ENCODE measurements at regions not wholly inside any gene's neighbourhood (a gene's known extent, or its start where the extent isn't known, plus 50 kb on each side); places are given as distances from the start of the nearest gene placed in this dataset.

GRCh38 chr20:57881466-57882385 is 171.9 kb upstream of the PMEPA1 start:
- H3K36me3 ChIP-seq (ENCODE audit: control insufficient read depth in 5 of 5, insufficient read depth in 5 of 5, low read length in 5 of 5) = no peaks in the 10 kb centered on the region
- no peak overlapping the region for H3K27ac ChIP-seq (ENCODE audit: low read depth, low read length)
- no peak overlapping the region for H3K9ac ChIP-seq (ENCODE audit: low read length in 5 of 5)
- peaks cover 0 to 3% (median 0%) of the 10 kb centered on the region in 5 donors for H3K27me3 ChIP-seq (ENCODE audit: control insufficient read depth in 5 of 5, insufficient read depth in 4 of 5, low read length in 5 of 5)
- no peaks in the 10 kb centered on the region for H3K9me3 ChIP-seq (ENCODE audit: control insufficient read depth in 5 of 5, low read length in 5 of 5)
- H3K4me1 ChIP-seq (ENCODE audit: control insufficient read depth in 5 of 5, insufficient read depth in 5 of 5, low read length in 5 of 5) = peaks cover 0 to 21% (median 19%) of the 10 kb centered on the region in 5 donors
- H3K4me3 ChIP-seq (ENCODE audit: low read depth in 1 of 5, low read length in 5 of 5) = no peak overlapping the region

- H3K9ac ChIP-seq (ENCODE audit: low read length in 5 of 5) = no peak overlapping the region
- peaks cover 0 to 21% (median 19%) of the 10 kb centered on the region in 5 donors for H3K4me1 ChIP-seq (ENCODE audit: control insufficient read depth in 5 of 5, insufficient read depth in 5 of 5, low read length in 5 of 5)
- H3K4me3 ChIP-seq (ENCODE audit: low read depth in 1 of 5, low read length in 5 of 5) = no peak overlapping the region
- no peaks in the 10 kb centered on the region for H3K9me3 ChIP-seq (ENCODE audit: control insufficient read depth in 5 of 5, low read length in 5 of 5)
- H3K27me3 ChIP-seq (ENCODE audit: control insufficient read depth in 5 of 5, insufficient read depth in 4 of 5, low read length in 5 of 5) = peaks cover 0 to 3% (median 0%) of the 10 kb centered on the region in 5 donors
- H3K27ac ChIP-seq (ENCODE audit: low read depth, low read length) = no peak overlapping the region
- H3K36me3 ChIP-seq (ENCODE audit: control insufficient read depth in 5 of 5, insufficient read depth in 5 of 5, low read length in 5 of 5) = no peaks in the 10 kb centered on the region
Observed at GRCh38 chr20:57880571-57880892, 170.7 kb upstream of the PMEPA1 start.

GRCh38 chr20:57879779-57880570 is 170.2 kb upstream of the PMEPA1 start:
- Histone ChIP-seq H3K4me3 (ENCODE audit: low read depth in 1 of 5, low read length in 5 of 5) (no peak overlapping the region), H3K36me3 (ENCODE audit: control insufficient read depth in 5 of 5, insufficient read depth in 5 of 5, low read length in 5 of 5) (no peaks in the 10 kb centered on the region)

GRCh38 chr20:57879437-57879778 is 169.6 kb upstream of the PMEPA1 start:
- Histone ChIP-seq H3K9me3 (ENCODE audit: control insufficient read depth in 5 of 5, low read length in 5 of 5) (no peaks in the 10 kb centered on the region), H3K4me3 (ENCODE audit: low read depth in 1 of 5, low read length in 5 of 5) (no peak overlapping the region), H3K27ac (ENCODE audit: low read depth, low read length) (peak overlapping the region; percentile 30), H3K9ac (ENCODE audit: low read length in 5 of 5) (no peak overlapping the region), H3K27me3 (ENCODE audit: control insufficient read depth in 5 of 5, insufficient read depth in 4 of 5, low read length in 5 of 5) (peaks cover 0 to 3% (median 0%) of the 10 kb centered on the region in 5 donors), H3K36me3 (ENCODE audit: control insufficient read depth in 5 of 5, insufficient read depth in 5 of 5, low read length in 5 of 5) (no peaks in the 10 kb centered on the region), H3K4me1 (ENCODE audit: control insufficient read depth in 5 of 5, insufficient read depth in 5 of 5, low read length in 5 of 5) (peaks cover 0 to 21% (median 19%) of the 10 kb centered on the region in 5 donors)

More at GRCh38 chr20:57879779-57880570, 170.2 kb upstream of the PMEPA1 start:
- Histone ChIP-seq H3K27ac (ENCODE audit: low read depth, low read length) (peak overlapping the region; percentile 30), H3K4me1 (ENCODE audit: control insufficient read depth in 5 of 5, insufficient read depth in 5 of 5, low read length in 5 of 5) (peaks cover 0 to 21% (median 19%) of the 10 kb centered on the region in 5 donors), H3K27me3 (ENCODE audit: control insufficient read depth in 5 of 5, insufficient read depth in 4 of 5, low read length in 5 of 5) (peaks cover 0 to 3% (median 0%) of the 10 kb centered on the region in 5 donors), H3K9me3 (ENCODE audit: control insufficient read depth in 5 of 5, low read length in 5 of 5) (no peaks in the 10 kb centered on the region), H3K9ac (ENCODE audit: low read length in 5 of 5) (no peak overlapping the region)

- no peaks in the 10 kb centered on the region for H3K36me3 ChIP-seq (ENCODE audit: control insufficient read depth in 5 of 5, insufficient read depth in 5 of 5, low read length in 5 of 5)
- H3K27me3 ChIP-seq (ENCODE audit: control insufficient read depth in 5 of 5, insufficient read depth in 4 of 5, low read length in 5 of 5) = peaks cover 0 to 3% (median 0%) of the 10 kb centered on the region in 5 donors
- no peak overlapping the region for H3K27ac ChIP-seq (ENCODE audit: low read depth, low read length)
- H3K9me3 ChIP-seq (ENCODE audit: control insufficient read depth in 5 of 5, low read length in 5 of 5) = no peaks in the 10 kb centered on the region
- H3K9ac ChIP-seq (ENCODE audit: low read length in 5 of 5) = no peak overlapping the region
- H3K4me1 ChIP-seq (ENCODE audit: control insufficient read depth in 5 of 5, insufficient read depth in 5 of 5, low read length in 5 of 5) = peaks cover 0 to 21% (median 19%) of the 10 kb centered on the region in 5 donors
- no peak overlapping the region for H3K4me3 ChIP-seq (ENCODE audit: low read depth in 1 of 5, low read length in 5 of 5)
Observed at GRCh38 chr20:57878786-57879424, 169.1 kb upstream of the PMEPA1 start.

GRCh38 chr20:57877995-57878394 is 168.2 kb upstream of the PMEPA1 start:
- no peak overlapping the region for H3K27ac ChIP-seq (ENCODE audit: low read depth, low read length)
- H3K27me3 ChIP-seq (ENCODE audit: control insufficient read depth in 5 of 5, insufficient read depth in 4 of 5, low read length in 5 of 5) = peaks cover 0 to 3% (median 0%) of the 10 kb centered on the region in 5 donors
- H3K4me3 ChIP-seq (ENCODE audit: low read depth in 1 of 5, low read length in 5 of 5) = no peak overlapping the region
- H3K36me3 ChIP-seq (ENCODE audit: control insufficient read depth in 5 of 5, insufficient read depth in 5 of 5, low read length in 5 of 5) = no peaks in the 10 kb centered on the region
- H3K4me1 ChIP-seq (ENCODE audit: control insufficient read depth in 5 of 5, insufficient read depth in 5 of 5, low read length in 5 of 5) = peaks cover 0 to 21% (median 15%) of the 10 kb centered on the region in 5 donors
- H3K9me3 ChIP-seq (ENCODE audit: control insufficient read depth in 5 of 5, low read length in 5 of 5) = no peaks in the 10 kb centered on the region
- H3K9ac ChIP-seq (ENCODE audit: low read length in 5 of 5) = no peak overlapping the region

- Histone ChIP-seq H3K9me3 (ENCODE audit: control insufficient read depth in 5 of 5, low read length in 5 of 5) (no peaks in the 10 kb centered on the region), H3K27me3 (ENCODE audit: control insufficient read depth in 5 of 5, insufficient read depth in 4 of 5, low read length in 5 of 5) (peaks cover 0 to 3% (median 0%) of the 10 kb centered on the region in 5 donors), H3K27ac (ENCODE audit: low read depth, low read length) (no peak overlapping the region), H3K4me1 (ENCODE audit: control insufficient read depth in 5 of 5, insufficient read depth in 5 of 5, low read length in 5 of 5) (peaks cover 0 to 21% (median 15%) of the 10 kb centered on the region in 5 donors), H3K4me3 (ENCODE audit: low read depth in 1 of 5, low read length in 5 of 5) (no peak overlapping the region), H3K36me3 (ENCODE audit: control insufficient read depth in 5 of 5, insufficient read depth in 5 of 5, low read length in 5 of 5) (no peaks in the 10 kb centered on the region), H3K9ac (ENCODE audit: low read length in 5 of 5) (no peak overlapping the region)
Observed at GRCh38 chr20:57877131-57877824, 167.5 kb upstream of the PMEPA1 start.

GRCh38 chr20:57876163-57876562 is 166.3 kb upstream of the PMEPA1 start:
- no peaks in the 10 kb centered on the region for H3K36me3 ChIP-seq (ENCODE audit: control insufficient read depth in 5 of 5, insufficient read depth in 5 of 5, low read length in 5 of 5)
- peaks cover 0 to 15% (median 14%) of the 10 kb centered on the region in 5 donors for H3K4me1 ChIP-seq (ENCODE audit: control insufficient read depth in 5 of 5, insufficient read depth in 5 of 5, low read length in 5 of 5)

GRCh38 chr20:57874141-57874540 is 164.3 kb upstream of the PMEPA1 start:
- no peak overlapping the region for H3K9ac ChIP-seq (ENCODE audit: low read length in 5 of 5)
- no peaks in the 10 kb centered on the region for H3K9me3 ChIP-seq (ENCODE audit: control insufficient read depth in 5 of 5, low read length in 5 of 5)
- no peak overlapping the region for H3K4me3 ChIP-seq (ENCODE audit: low read depth in 1 of 5, low read length in 5 of 5)
- H3K27ac ChIP-seq (ENCODE audit: low read depth, low read length) = no peak overlapping the region
- peaks cover 0 to 10% (median 5%) of the 10 kb centered on the region in 5 donors for H3K27me3 ChIP-seq (ENCODE audit: control insufficient read depth in 5 of 5, insufficient read depth in 4 of 5, low read length in 5 of 5)
- H3K4me1 ChIP-seq (ENCODE audit: control insufficient read depth in 5 of 5, insufficient read depth in 5 of 5, low read length in 5 of 5) = no peaks in the 10 kb centered on the region
- no peaks in the 10 kb centered on the region for H3K36me3 ChIP-seq (ENCODE audit: control insufficient read depth in 5 of 5, insufficient read depth in 5 of 5, low read length in 5 of 5)

More at GRCh38 chr20:57876163-57876562, 166.3 kb upstream of the PMEPA1 start:
- H3K27ac ChIP-seq (ENCODE audit: low read depth, low read length) = no peak overlapping the region
- no peak overlapping the region for H3K9ac ChIP-seq (ENCODE audit: low read length in 5 of 5)
- H3K27me3 ChIP-seq (ENCODE audit: control insufficient read depth in 5 of 5, insufficient read depth in 4 of 5, low read length in 5 of 5) = peaks cover 0 to 3% (median under 1%) of the 10 kb centered on the region in 5 donors
- no peaks in the 10 kb centered on the region for H3K9me3 ChIP-seq (ENCODE audit: control insufficient read depth in 5 of 5, low read length in 5 of 5)
- no peak overlapping the region for H3K4me3 ChIP-seq (ENCODE audit: low read depth in 1 of 5, low read length in 5 of 5)

Measured in subcutaneous abdominal adipose tissue (tissue), 5 donors.